DMS79 treated with DMSO at 0.1 percent for 48 hours (cell line): ENCODE measurements at regions not wholly inside any gene's neighbourhood (a gene's known extent, or its start where the extent isn't known, plus 50 kb on each side); places are given as distances from the start of the nearest gene placed in this dataset.

Experiments
- DNase-seq: peaks from one replicate; lab custom pipeline; 2025; lab: John Stamatoyannopoulos, UW

GRCh38 chr11:92707665-92708064 lies 261.8 kb upstream of the MTNR1B start:
- peak; percentile 92 for DNase-seq

- no peak for DNase-seq
Measured at GRCh38 chr11:92709329-92709728, 260.1 kb upstream of the MTNR1B start.

GRCh38 chr11:92711926-92712325 lies 257.5 kb upstream of the MTNR1B start:
- no peak for DNase-seq

GRCh38 chr11:92714111-92714510 lies 255.3 kb upstream of the MTNR1B start:
- DNase-seq, result no peak

GRCh38 chr11:92717240-92717639 lies 252.2 kb upstream of the MTNR1B start:
- no peak for DNase-seq

GRCh38 chr11:92720385-92720784 lies 249.1 kb upstream of the MTNR1B start:
- DNase-seq, result no peak

GRCh38 chr11:92725352-92725751 lies 244.1 kb upstream of the MTNR1B start:
- DNase-seq, result no peak

GRCh38 chr11:92727123-92727522 lies 242.3 kb upstream of the MTNR1B start:
- DNase-seq, result no peak

GRCh38 chr11:92727769-92728168 lies 241.7 kb upstream of the MTNR1B start:
- DNase-seq, result no peak

- DNase-seq, result no peak
Measured at GRCh38 chr11:92728628-92729027, 240.8 kb upstream of the MTNR1B start.

GRCh38 chr11:92735039-92735438 lies 234.4 kb upstream of the MTNR1B start:
- no peak for DNase-seq

GRCh38 chr11:92738276-92738675 lies 231.2 kb upstream of the MTNR1B start:
- DNase-seq, result no peak

GRCh38 chr11:92739041-92739440 lies 230.4 kb upstream of the MTNR1B start:
- peak; percentile 26 for DNase-seq

GRCh38 chr11:92739491-92739890 lies 230.0 kb upstream of the MTNR1B start:
- DNase-seq, result no peak

- no peak for DNase-seq
Measured at GRCh38 chr11:92740276-92740675, 229.2 kb upstream of the MTNR1B start.

GRCh38 chr11:92744929-92745585 lies 224.4 kb upstream of the MTNR1B start:
- DNase-seq, result no peak

GRCh38 chr11:92750794-92751193 lies 218.7 kb upstream of the MTNR1B start:
- DNase-seq, result no peak

GRCh38 chr11:92751594-92751993 lies 217.9 kb upstream of the MTNR1B start:
- no peak for DNase-seq

GRCh38 chr11:92752122-92752521 lies 217.3 kb upstream of the MTNR1B start:
- no peak for DNase-seq

- no peak for DNase-seq
Measured at GRCh38 chr11:92753161-92753560, 216.3 kb upstream of the MTNR1B start.

GRCh38 chr11:92758241-92758780 lies 211.1 kb upstream of the MTNR1B start:
- DNase-seq, result no peak

- DNase-seq, result peak; percentile 90
Measured at GRCh38 chr11:92759571-92760214, 209.8 kb upstream of the MTNR1B start.

GRCh38 chr11:92762121-92762540 lies 207.3 kb upstream of the MTNR1B start:
- DNase-seq, result no peak

GRCh38 chr11:92763336-92763735 lies 206.1 kb upstream of the MTNR1B start:
- no peak for DNase-seq
